Activated T-cell treated with anti-CD3 and anti-CD28 coated beads for 1 hour (primary cell): ENCODE measurements at regions not wholly inside any gene's neighbourhood (a gene's known extent, or its start where the extent isn't known, plus 50 kb on each side); places are given as distances from the start of the nearest gene placed in this dataset.

Experiments used
- DNase-seq: peaks from one replicate; pipeline ENCODE4 v3.0.0-alpha.2; 2020; ENCODE audit warnings: low read depth

GRCh38 chr10:64079341-64079740, 558.1 kb downstream of the REEP3 start:
- no peak for DNase-seq

- no peak for DNase-seq
Measured at GRCh38 chr10:64080071-64080470, 558.9 kb downstream of the REEP3 start.

- no peak for DNase-seq
Measured at GRCh38 chr10:64081947-64082482, 560.8 kb downstream of the REEP3 start.

- no peak for DNase-seq
Measured at GRCh38 chr10:64086083-64086767, 565.0 kb downstream of the REEP3 start.

GRCh38 chr10:64089648-64090047, 568.4 kb downstream of the REEP3 start:
- no peak for DNase-seq

GRCh38 chr10:64090865-64091264, 569.7 kb downstream of the REEP3 start:
- no peak for DNase-seq

GRCh38 chr10:64091897-64092296, 570.7 kb downstream of the REEP3 start:
- DNase-seq = no peak

GRCh38 chr10:64093304-64093703, 572.1 kb downstream of the REEP3 start:
- DNase-seq = no peak

- DNase-seq = no peak
Measured at GRCh38 chr10:64093946-64094535, 572.8 kb downstream of the REEP3 start.

GRCh38 chr10:64096941-64097340, 575.7 kb downstream of the REEP3 start:
- DNase-seq = no peak

GRCh38 chr10:64097391-64098122, 576.4 kb downstream of the REEP3 start:
- no peak for DNase-seq

- DNase-seq = no peak
Measured at GRCh38 chr10:64098994-64099393, 577.8 kb downstream of the REEP3 start.

- DNase-seq = no peak
Measured at GRCh38 chr10:64101606-64102263, 580.5 kb downstream of the REEP3 start.

- no peak for DNase-seq
Measured at GRCh38 chr10:64102264-64102633, 581.0 kb downstream of the REEP3 start.

- no peak for DNase-seq
Measured at GRCh38 chr10:64102916-64103315, 581.7 kb downstream of the REEP3 start.

GRCh38 chr10:64103750-64104470, 582.7 kb downstream of the REEP3 start:
- no peak for DNase-seq

- no peak for DNase-seq
Measured at GRCh38 chr10:64109926-64110495, 588.8 kb downstream of the REEP3 start.

- no peak for DNase-seq
Measured at GRCh38 chr10:64112701-64113355, 591.6 kb downstream of the REEP3 start.

GRCh38 chr10:64113375-64113774, 592.2 kb downstream of the REEP3 start:
- no peak for DNase-seq

- no peak for DNase-seq
Measured at GRCh38 chr10:64113792-64114191, 592.6 kb downstream of the REEP3 start.

- DNase-seq = no peak
Measured at GRCh38 chr10:64115471-64115870, 594.3 kb downstream of the REEP3 start.
